H1 (cell line): ENCODE measurements at regions not wholly inside any gene's neighbourhood (a gene's known extent, or its start where the extent isn't known, plus 50 kb on each side); places are given as distances from the start of the nearest gene placed in this dataset.

Experiments
- CTCF ChIA-PET: fragments of 300-600 bp; sonication (Branson Sonifier 250); formaldehyde crosslinking; loops from one replicate; lab custom pipeline; 2021; ENCODE audit not compliant: partially characterized antibody; lab: Charles Lee
- POLR2A ChIA-PET: fragments of 300-600 bp; sonication (Branson Sonifier 250); formaldehyde crosslinking; loops from one replicate; lab custom pipeline; 2021; ENCODE audit warnings: inconsistent platforms; ENCODE audit not compliant: partially characterized antibody; lab: Charles Lee
- DNase-seq, 2 experiments: peaks; one replicate each; pipeline versions ENCODE4 v3.0.0 to v3.0.0-alpha.2; 2010 to 2022; ENCODE audit warnings: low spot score in 2 of 2, low read depth in 1 of 2, mixed read lengths in 1 of 2
- FAIRE-seq: peaks from 2 replicates; lab custom pipeline; 2011; peaks lifted over from hg19 to GRCh38; lab: Jason Lieb, UNC
- H2AFZ ChIP-seq: 2 replicates; pipeline ENCODE4 v1.8.1; 2012; ENCODE audit warnings: low read length, inconsistent platforms
- H2AK5ac ChIP-seq: 2 replicates; pipeline ENCODE4 v1.6.1; 2013; ENCODE audit warnings: low read depth, low read length
- H2BK120ac ChIP-seq: replicated peaks from 2 replicates; pipeline ENCODE3; 2013; ENCODE audit warnings: low read depth, low read length, inconsistent platforms
- H2BK12ac ChIP-seq: 2 replicates; pipeline ENCODE4 v1.6.1; 2013; ENCODE audit warnings: low read depth, low read length
- H2BK15ac ChIP-seq: 2 replicates; pipeline ENCODE4 v1.6.1; 2013; ENCODE audit warnings: low read length
- H2BK20ac ChIP-seq: 2 replicates; pipeline ENCODE4 v1.6.1; 2013; ENCODE audit warnings: low read length
- H2BK5ac ChIP-seq: 2 replicates; pipeline ENCODE4 v1.6.1; 2013; ENCODE audit warnings: low read depth, low read length
- H3K14ac ChIP-seq: 2 replicates; pipeline ENCODE4 v1.6.1; 2013; ENCODE audit warnings: inconsistent platforms; ENCODE audit not compliant: insufficient read length
- H3K18ac ChIP-seq: 2 replicates; pipeline ENCODE4 v1.6.1; 2013; ENCODE audit warnings: low read length; ENCODE audit errors: extremely low read depth
- H3K23ac ChIP-seq: 2 replicates; pipeline ENCODE4 v1.6.1; 2013; ENCODE audit warnings: inconsistent platforms; ENCODE audit not compliant: insufficient read length
- H3K23me2 ChIP-seq: 2 replicates; pipeline ENCODE4 v1.6.1; 2013; ENCODE audit warnings: low read depth, low read length
- H3K27ac ChIP-seq: 2 replicates; pipeline ENCODE4 v1.6.1; 2011; ENCODE audit warnings: low read depth, low read length, inconsistent platforms
- H3K27me3 ChIP-seq, 4 experiments: replicated peaks in 1 of 4; 1 replicate in 1 of 4; 2 replicates in 3 of 4; pipeline versions ENCODE4 v1.6.1 to v1.8.1; 2011 to 2013; ENCODE audit warnings: low read length in 3 of 4, mild to moderate bottlenecking in 3 of 4, inconsistent platforms in 2 of 4, mixed read lengths in 2 of 4, moderate library complexity in 1 of 4; ENCODE audit not compliant: control insufficient read depth in 3 of 4, insufficient read depth in 3 of 4; ENCODE audit errors: extremely low read depth in 1 of 4
- H3K36me3 ChIP-seq, 4 experiments: 2 replicates each; pipeline versions ENCODE4 v1.6.1 to v1.8.1; 2011 to 2013; ENCODE audit warnings: mild to moderate bottlenecking in 4 of 4, low read length in 3 of 4, moderate library complexity in 2 of 4, control low read depth in 1 of 4, inconsistent platforms in 1 of 4; ENCODE audit not compliant: insufficient read depth in 4 of 4, control insufficient read depth in 2 of 4
- H3K4ac ChIP-seq: replicated peaks from 2 replicates; pipeline ENCODE3; 2013; ENCODE audit warnings: low read length, low read depth, mixed read lengths, inconsistent platforms; ENCODE audit not compliant: insufficient read length
- H3K4me1 ChIP-seq, 4 experiments: replicated peaks in 1 of 4; 1 replicate in 1 of 4; 2 replicates in 3 of 4; pipeline versions ENCODE4 v1.6.1 to v1.8.1; 2011 to 2013; ENCODE audit warnings: low read length in 3 of 4, inconsistent platforms in 2 of 4, mixed read lengths in 1 of 4; ENCODE audit not compliant: insufficient read depth in 4 of 4, control insufficient read depth in 3 of 4
- H3K4me2 ChIP-seq, 2 experiments: 2 replicates each; pipeline versions ENCODE4 v1.6.1 to v1.8.1; 2011 to 2013; ENCODE audit warnings: low read depth in 2 of 2, low read length in 2 of 2, control low read depth in 1 of 2, inconsistent platforms in 1 of 2, mild to moderate bottlenecking in 1 of 2; ENCODE audit not compliant: insufficient read depth in 1 of 2
- H3K4me3 ChIP-seq, 4 experiments: fragments of 200-600, 300-600 bp in 1 of 4; sonication (generic), shearing (Covaris generic), sonication (Bioruptor Twin) in 1 of 4; 2 replicates each; pipeline versions ENCODE4 v1.5.1 to v1.8.1; 2011 to 2016; ENCODE audit warnings: low read length in 4 of 4, low read depth in 3 of 4, control low read depth in 2 of 4, inconsistent platforms in 2 of 4, mild to moderate bottlenecking in 2 of 4, mixed read lengths in 1 of 4, moderate library complexity in 1 of 4; ENCODE audit not compliant: insufficient read depth in 2 of 4; ENCODE audit errors: extremely low read depth in 1 of 4
- H3K56ac ChIP-seq: replicated peaks from 2 replicates; pipeline ENCODE3; 2013; ENCODE audit warnings: low read depth, mild to moderate bottlenecking, mixed read lengths, low read length, inconsistent platforms; ENCODE audit not compliant: insufficient read length
- H3K79me1 ChIP-seq: 2 replicates; pipeline ENCODE4 v1.6.1; 2013; ENCODE audit warnings: low read depth, low read length, control low read depth
- H3K79me2 ChIP-seq, 2 experiments: 2 replicates each; pipeline versions ENCODE4 v1.6.1 to v1.8.1; 2012 to 2013; ENCODE audit warnings: low read length in 2 of 2, mild to moderate bottlenecking in 2 of 2, inconsistent platforms in 1 of 2; ENCODE audit not compliant: insufficient read depth in 2 of 2, control insufficient read depth in 1 of 2
- H3K9ac ChIP-seq, 4 experiments: replicated peaks in 1 of 4; 1 replicate in 1 of 4; 2 replicates in 3 of 4; pipeline versions ENCODE4 v1.6.1 to v1.8.1; 2011 to 2013; ENCODE audit warnings: low read depth in 3 of 4, low read length in 3 of 4, control low read depth in 2 of 4, mild to moderate bottlenecking in 2 of 4, moderate library complexity in 2 of 4, inconsistent platforms in 1 of 4; ENCODE audit errors: extremely low read depth in 1 of 4
- H3K9me3 ChIP-seq, 2 experiments: 2 replicates each; pipeline versions ENCODE4 v1.6.1 to v1.8.1; 2012 to 2013; ENCODE audit warnings: mild to moderate bottlenecking in 2 of 2, moderate library complexity in 2 of 2, control low read depth in 1 of 2, inconsistent platforms in 1 of 2, low read depth in 1 of 2, low read length in 1 of 2, mixed read lengths in 1 of 2; ENCODE audit not compliant: insufficient read depth in 2 of 2
- H4K20me1 ChIP-seq, 2 experiments: replicated peaks in 1 of 2; 2 replicates each; pipeline versions ENCODE3 to v1.8.1; 2011 to 2013; ENCODE audit warnings: inconsistent platforms in 2 of 2, low read length in 2 of 2, mild to moderate bottlenecking in 1 of 2; ENCODE audit not compliant: insufficient read depth in 2 of 2, control insufficient read depth in 1 of 2
- H4K5ac ChIP-seq: 2 replicates; pipeline ENCODE4 v1.6.1; 2013; ENCODE audit warnings: low read length, low read depth, mixed read lengths, inconsistent platforms; ENCODE audit not compliant: insufficient read length
- H4K8ac ChIP-seq: 2 replicates; pipeline ENCODE4 v1.8.0; 2013; ENCODE audit warnings: mild to moderate bottlenecking, moderate library complexity, low read length, inconsistent platforms; ENCODE audit not compliant: insufficient read depth; ENCODE audit errors: extremely low read depth
- H4K91ac ChIP-seq: replicated peaks from 2 replicates; pipeline ENCODE3; 2013; ENCODE audit warnings: low read length, mixed read lengths, inconsistent platforms; ENCODE audit not compliant: insufficient read length
- ASH2L ChIP-seq: fragments of 200-600, 300-600 bp; sonication (generic); IDR thresholded peaks from one replicate; pipeline ENCODE4 v1.7.1; 2017; ENCODE audit warnings: low read length
- BRCA1 ChIP-seq: IDR thresholded peaks from 2 replicates; pipeline ENCODE4 v1.6.1; 2012; ENCODE audit warnings: low read depth, low read length, improper control_type of control experiment
- CBX5 ChIP-seq: fragments of 300-800, 300-1000 bp; sonication (generic); IDR thresholded peaks from 2 replicates; pipeline ENCODE4 v1.7.1; 2016; ENCODE audit warnings: antibody characterized with exemption, low read length, low read depth
- CHD1 ChIP-seq: IDR thresholded peaks from 2 replicates; pipeline ENCODE4 v1.6.1; 2012; ENCODE audit warnings: low read depth, low read length, improper control_type of control experiment
- EZH2 ChIP-seq: fragments of 200-600 bp; sonication (generic); IDR thresholded peaks from 2 replicates; pipeline ENCODE4 v1.7.1; 2012; ENCODE audit warnings: low read depth, mild to moderate bottlenecking, moderate library complexity, low read length, inconsistent platforms; ENCODE audit not compliant: severe bottlenecking
- JUN ChIP-seq: IDR thresholded peaks from 2 replicates; pipeline ENCODE4 v1.6.1; 2011; ENCODE audit warnings: low read depth, mild to moderate bottlenecking, improper control_type of control experiment, low read length
- JUND ChIP-seq: IDR thresholded peaks from 2 replicates; pipeline ENCODE4 v1.6.1; 2011; ENCODE audit warnings: mild to moderate bottlenecking, improper control_type of control experiment, low read length
- POLR2AphosphoS5 ChIP-seq: IDR thresholded peaks from 2 replicates; pipeline ENCODE4 v1.6.1; 2011; ENCODE audit warnings: low read depth, low read length
- RXRA ChIP-seq: IDR thresholded peaks from 2 replicates; pipeline ENCODE4 v1.6.1; 2011; ENCODE audit warnings: low read depth, mild to moderate bottlenecking, low read length, moderate library complexity; ENCODE audit not compliant: insufficient read depth
- SIRT6 ChIP-seq: IDR thresholded peaks from one replicate; pipeline ENCODE4 v1.7.1; 2012; ENCODE audit warnings: low read length, inconsistent platforms
- SP2 ChIP-seq: IDR thresholded peaks from 2 replicates; pipeline ENCODE4 v1.6.1; 2012; ENCODE audit warnings: mild to moderate bottlenecking, low read length, inconsistent platforms
- SUZ12 ChIP-seq: fragments of 200-600 bp; sonication (generic); IDR thresholded peaks from 2 replicates; pipeline ENCODE4 v1.6.1; 2012; ENCODE audit warnings: mild to moderate bottlenecking, inconsistent platforms, low read length, moderate library complexity, mixed read lengths
- TAF1 ChIP-seq: IDR thresholded peaks from 2 replicates; pipeline ENCODE4 v1.6.1; 2011; ENCODE audit warnings: mild to moderate bottlenecking, low read depth, low read length
- TEAD4 ChIP-seq: IDR thresholded peaks from 2 replicates; pipeline ENCODE4 v1.6.1; 2012; ENCODE audit warnings: low read depth, low read length, inconsistent platforms, mixed read lengths
- WGBS, 2 experiments: shearing (Covaris generic) in 1 of 2; methylation state at CpG; one replicate each; pipeline versions ENCODE4 v1.1.6 to v1.1.7; 2013 to 2015; ENCODE audit warnings: low lambda C conversion rate in 2 of 2, mixed read lengths in 2 of 2, inconsistent platforms in 1 of 2, low coverage in 1 of 2, missing lambda C conversion rate in 1 of 2; ENCODE audit not compliant: insufficient replicate concordance in 2 of 2, insufficient coverage in 1 of 2, insufficient read length in 1 of 2; ENCODE audit errors: extremely low coverage in 1 of 2, missing lambda C conversion rate in 1 of 2; 5-methylcytosine and 5-hydroxymethylcytosine counted together
- TF ChIP-seq, protein P1 (sequence below): IDR thresholded peaks from 2 replicates; pipeline ENCODE4 v1.6.1; 2011; ENCODE audit warnings: low read depth, mild to moderate bottlenecking, low read length; ENCODE audit not compliant: insufficient read depth

GRCh38 chr2:12036640-12036983 lies 290.2 kb downstream of the LPIN1 start:
- no peak overlapping the region for H3K4me3 ChIP-seq
- H3K79me1 ChIP-seq, result no peaks in the 10 kb centered on the region
- H4K5ac ChIP-seq, result no peak overlapping the region
- H3K23ac ChIP-seq, result no peak overlapping the region
- 0 out of 7 replicates have a peak, but pooled peaks cover 0 to 2% (median 0%) of the 10 kb centered on the region in 4 experiments for H3K4me1 ChIP-seq
- H2BK20ac ChIP-seq, result no peak overlapping the region
- H4K91ac ChIP-seq, result no peak overlapping the region
- CTCF ChIA-PET, result interaction anchor here (0.6 to 3.2 kb wide), 3 partner anchors 8 to 197 kb away, joined by 3 to 11 read pairs (median 3); no protein-coding TSS in a partner anchor
- H3K4me2 ChIP-seq, result no peak overlapping the region
- 97% methylated on average over 8 of the region's 8 CpGs; no CpG with 5 or more reads in 1 of the 2 experiments for WGBS, 2 experiments
- H3K36me3 ChIP-seq, result no peaks in the 10 kb centered on the region
- FAIRE-seq, result no peak
- no peak overlapping the region for H2BK5ac ChIP-seq
- H4K20me1 ChIP-seq, result no peaks in the 10 kb centered on the region
- no peak overlapping the region for H3K27ac ChIP-seq
- H3K27me3 ChIP-seq, result no peaks in the 10 kb centered on the region
- no peak overlapping the region for H2AK5ac ChIP-seq
- H3K9me3 ChIP-seq, result no peaks in the 10 kb centered on the region; a peak in 1 of 4 replicates
- no peak overlapping the region for H4K8ac ChIP-seq
- no peak overlapping the region for H2BK15ac ChIP-seq
- H3K14ac ChIP-seq, result no peak overlapping the region
- H3K23me2 ChIP-seq, result 0 out of 2 replicates have a peak, but pooled peaks cover 3% of the 10 kb centered on the region
- no peak overlapping the region for H3K56ac ChIP-seq
- no peak overlapping the region for H3K4ac ChIP-seq
- POLR2A ChIA-PET, result no interaction called here
- no peak overlapping the region for H3K9ac ChIP-seq
- TF ChIP-seq TEAD4 (no peak), EZH2 (no peak), JUND (no peak), BRCA1 (no peak), CBX5 (no peak), SIRT6 (no peak), RXRA (no peak), SUZ12 (no peak), ASH2L (no peak), TAF1 (no peak), CHD1 (no peak), SP2 (no peak), POLR2AphosphoS5 (no peak), JUN (no peak)
- TF ChIP-seq, protein P1, sequence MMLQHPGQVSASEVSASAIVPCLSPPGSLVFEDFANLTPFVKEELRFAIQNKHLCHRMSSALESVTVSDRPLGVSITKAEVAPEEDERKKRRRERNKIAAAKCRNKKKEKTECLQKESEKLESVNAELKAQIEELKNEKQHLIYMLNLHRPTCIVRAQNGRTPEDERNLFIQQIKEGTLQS, result no peak
- TF ChIP-seq, all 59 proteins: peak for 0
- DNase-seq, result no peak
- Histone ChIP-seq H2BK120ac (no peak overlapping the region), H2AFZ (no peak overlapping the region), H3K18ac (no peak overlapping the region), H3K79me2 (no peaks in the 10 kb centered on the region), H2BK12ac (no peak overlapping the region)
